IMR-90 (cell line): ENCODE measurements at regions not wholly inside any gene's neighbourhood (a gene's known extent, or its start where the extent isn't known, plus 50 kb on each side); places are given as distances from the start of the nearest gene placed in this dataset.

Source experiments
- CEBPB ChIP-seq: IDR thresholded peaks from 2 replicates; pipeline ENCODE4 v1.6.1; 2012; ENCODE audit warnings: low read depth, low read length, improper control_type of control experiment
- CHD1 ChIP-seq: IDR thresholded peaks from 2 replicates; pipeline ENCODE4 v1.6.1; 2012; ENCODE audit warnings: low read depth, low read length, improper control_type of control experiment
- CTCF ChIP-seq: conservative IDR thresholded peaks from 2 replicates; pipeline ENCODE4 v1.5.1; 2012; ENCODE audit warnings: mild to moderate bottlenecking, low read depth, low read length, improper control_type of control experiment
- MAFK ChIP-seq: IDR thresholded peaks from 2 replicates; pipeline ENCODE4 v1.6.1; 2012; ENCODE audit warnings: low read depth, low read length, improper control_type of control experiment
- MAZ ChIP-seq: IDR thresholded peaks from 2 replicates; pipeline ENCODE4 v1.6.1; 2012; ENCODE audit warnings: low read depth, mild to moderate bottlenecking, low read length, improper control_type of control experiment, moderate library complexity, borderline replicate concordance
- MXI1 ChIP-seq: IDR thresholded peaks from 2 replicates; pipeline ENCODE4 v1.6.1; 2012; ENCODE audit warnings: low read depth, mild to moderate bottlenecking, low read length, moderate library complexity, borderline replicate concordance
- NFE2L2 ChIP-seq: fragments of 150-350 bp; IDR thresholded peaks from 2 replicates; pipeline ENCODE4 v1.6.1; 2016; ENCODE audit warnings: low read depth, mild to moderate bottlenecking, low read length
- POLR2A ChIP-seq: IDR thresholded peaks from 2 replicates; pipeline ENCODE4 v1.6.1; 2012; ENCODE audit warnings: mild to moderate bottlenecking, low read depth, low read length
- RAD21 ChIP-seq: IDR thresholded peaks from 2 replicates; pipeline ENCODE4 v1.6.1; 2012; ENCODE audit warnings: low read length, improper control_type of control experiment
- RCOR1 ChIP-seq: IDR thresholded peaks from 2 replicates; pipeline ENCODE4 v1.6.1; 2012; ENCODE audit warnings: mild to moderate bottlenecking, low read length, improper control_type of control experiment; ENCODE audit not compliant: insufficient replicate concordance
- SMC3 ChIP-seq: fragments of 150-350 bp; IDR thresholded peaks from 2 replicates; pipeline ENCODE4 v1.6.1; 2016; ENCODE audit warnings: low read depth, mild to moderate bottlenecking, antibody characterized with exemption, low read length, moderate library complexity
- TF ChIP-seq, protein P1 (sequence below): fragments of 150-350 bp; IDR thresholded peaks from 2 replicates; pipeline ENCODE4 v1.6.1; 2017; ENCODE audit warnings: mild to moderate bottlenecking, antibody characterized with exemption, low read length, low read depth

GRCh38 chr16:80117556-80118130 lies 423.1 kb upstream of the DYNLRB2 start:
- TF ChIP-seq NFE2L2 = no peak
- no peak for TF ChIP-seq CTCF
- TF ChIP-seq RCOR1 = no peak
- TF ChIP-seq SMC3 = no peak
- no peak for TF ChIP-seq RAD21
- no peak for TF ChIP-seq POLR2A
- TF ChIP-seq CEBPB = no peak
- no peak for TF ChIP-seq MAZ
- TF ChIP-seq CHD1 = no peak
- TF ChIP-seq MAFK = no peak
- TF ChIP-seq, protein P1, sequence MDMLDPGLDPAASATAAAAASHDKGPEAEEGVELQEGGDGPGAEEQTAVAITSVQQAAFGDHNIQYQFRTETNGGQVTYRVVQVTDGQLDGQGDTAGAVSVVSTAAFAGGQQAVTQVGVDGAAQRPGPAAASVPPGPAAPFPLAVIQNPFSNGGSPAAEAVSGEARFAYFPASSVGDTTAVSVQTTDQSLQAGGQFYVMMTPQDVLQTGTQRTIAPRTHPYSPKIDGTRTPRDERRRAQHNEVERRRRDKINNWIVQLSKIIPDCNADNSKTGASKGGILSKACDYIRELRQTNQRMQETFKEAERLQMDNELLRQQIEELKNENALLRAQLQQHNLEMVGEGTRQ = no peak
- no peak for TF ChIP-seq MXI1
